Heart left ventricle (tissue), 16 donors: ENCODE measurements at regions not wholly inside any gene's neighbourhood (a gene's known extent, or its start where the extent isn't known, plus 50 kb on each side); places are given as distances from the start of the nearest gene placed in this dataset.

Experiments used
- ATAC-seq, 4 donors: fragments of 200-7000 bp; cut with Tn5 transposase; one replicate each; pipeline ENCODE4 v1.9.1; 2020 to 2022; ENCODE audit warnings: moderate library complexity in 4 of 4, mild to moderate bottlenecking in 3 of 4, moderate number of reproducible peaks in 1 of 4
- DNase-seq, 5 donors: peaks; one replicate each; pipeline ENCODE4 v3.0.0-alpha.2; 2020
- H3K27ac ChIP-seq, 12 donors: fragments of 200-600 bp; sonication (generic) in 4 of 12; one replicate each; pipeline versions ENCODE4 v1.5.0 to v1.8.0; 2016 to 2022; ENCODE audit warnings: mild to moderate bottlenecking in 2 of 12
- H3K27me3 ChIP-seq, 9 donors: fragments of 200-600 bp; sonication (generic) in 2 of 9; one replicate each; pipeline versions ENCODE4 v1.5.1 to v1.8.0; 2016 to 2022; ENCODE audit warnings: mild to moderate bottlenecking in 3 of 9
- H3K36me3 ChIP-seq, 9 donors: fragments of 200-600 bp; sonication (generic) in 2 of 9; one replicate each; pipeline versions ENCODE4 v1.5.0 to v1.8.0; 2018 to 2022; ENCODE audit warnings: mild to moderate bottlenecking in 2 of 9
- H3K4me1 ChIP-seq, 12 donors: fragments of 200-600 bp; sonication (generic) in 4 of 12; one replicate each; pipeline versions ENCODE4 v1.5.0 to v1.8.0; 2016 to 2022; ENCODE audit warnings: mild to moderate bottlenecking in 3 of 12
- H3K4me3 ChIP-seq, 12 donors: fragments of 200-600 bp; sonication (generic) in 4 of 12; one replicate each; pipeline versions ENCODE4 v1.5.0 to v1.8.0; 2017 to 2022; ENCODE audit warnings: mild to moderate bottlenecking in 9 of 12, moderate library complexity in 4 of 12
- H3K9me3 ChIP-seq, 12 donors: fragments of 200-600 bp; sonication (generic) in 4 of 12; one replicate each; pipeline versions ENCODE4 v1.5.0 to v1.8.0; 2016 to 2022; ENCODE audit warnings: mild to moderate bottlenecking in 1 of 12
- CTCF ChIP-seq, 12 donors: fragments of 200-600 bp; sonication (generic) in 4 of 12; IDR thresholded peaks; one replicate each; pipeline versions ENCODE4 v1.5.0 to v1.8.0; 2018 to 2022; ENCODE audit warnings: antibody characterized with exemption in 12 of 12, mild to moderate bottlenecking in 5 of 12
- POLR2A ChIP-seq, 2 donors: fragments of 450-650 bp; IDR thresholded peaks; one replicate each; pipeline ENCODE4 v1.6.1; 2017; ENCODE audit warnings: antibody characterized with exemption in 2 of 2, mild to moderate bottlenecking in 2 of 2, moderate library complexity in 2 of 2
- WGBS, 4 donors: extraction: QIAGEN DNeasy Blood & Tissue Kit in 2 of 4; methylation state at CpG; one replicate each; pipeline versions ENCODE4 v1.1.5 to v1.1.7; 2013 to 2018; 5-methylcytosine and 5-hydroxymethylcytosine counted together
- intact Hi-C, 10 donors: fragments of 100-400 bp; cut with DNase I; formaldehyde crosslinking; loops; one replicate each; pipeline versions ENCODE4 v1.11.1 to v1.14.2; 2022
- donor health status: ischemic (EF 13 %, LVEDD 7.1; RV severe dilation, severe dysfunction).
- donor health status: healthy with polysubstance abuse.
- donor health status: DM: no; HTN: yes; CAD: no.
- donor health status: DM: no; HTN: no; CAD: no.
- donor health status: ischemic (EF 25% LVEDD 6.9; RV normal size, moderate dysfunction).
- donor health status: ischemic (EF 25% LVEDD 5.7; RV mildly dilated, moderate dysfunction).
- donor health status: healthy.
- donor health status: DM: yes; HTN: yes; CAD: no.
- donor health status: ischemic (EF 35%, LVEDD 5.7; RV mildly dilated, moderate dysfunction).
- donor health status: nonischemic (EF 11% LVEDD 7.7; RV severe dilation, severe dysfunction).
- donor health status: DM: yes; HTN: yes; CAD: no.
- donor health status: PGD.
- donor health status: ischemic (EF 29% LVEDD 5.4; RV normal size, mild dysfunction).
- donor health status: nonischemic (EF 23%, LVEDD 6.1; RV moderate dilation, normal function).

- intact Hi-C loops = loop anchor here in 1 of 10 donors (10.0 kb wide), 1 partner anchor 63 kb away; no protein-coding TSS in a partner anchor
- no peaks in the 10 kb centered on the region for H3K9me3 ChIP-seq
- H3K4me3 ChIP-seq = peak overlapping the region in 1 of 12 donors; percentile 23
- H3K36me3 ChIP-seq = no peaks in the 10 kb centered on the region
- peaks cover 0 to 13% (median 0%) of the 10 kb centered on the region in 12 donors for H3K4me1 ChIP-seq
- TF ChIP-seq POLR2A (IDR thresholded peaks at IDR 0.05) = no peak
- TF ChIP-seq CTCF (IDR thresholded peaks at IDR 0.05) = no peak
- ATAC-seq (peak in 1 of 4 donors; percentile 60), DNase-seq (no peak)
- no peaks in the 10 kb centered on the region for H3K27me3 ChIP-seq
- 39 to 53% (median 46%) methylated on average over 6 of the region's 6 CpGs for WGBS, 4 donors
- peak overlapping the region in 1 of 12 donors; percentile 58 for H3K27ac ChIP-seq
These were observed 133.0 kb downstream of the SLC28A3 start for GRCh38 chr9:84207491-84207951.

- intact Hi-C loops = no loop called here
- H3K27ac ChIP-seq = no peak overlapping the region
- WGBS, 4 donors = 62 to 80% (median 66%) methylated on average over 3 of the region's 3 CpGs
- ATAC-seq = no peak
- peaks cover 0 to 6% (median 0%) of the 10 kb centered on the region in 12 donors for H3K4me1 ChIP-seq
- peaks cover 0 to 4% (median 0%) of the 10 kb centered on the region in 12 donors for H3K9me3 ChIP-seq
- DNase-seq = no peak
- H3K4me3 ChIP-seq = no peak overlapping the region
- TF ChIP-seq CTCF (IDR thresholded peaks at IDR 0.05) (no peak), POLR2A (IDR thresholded peaks at IDR 0.05) (no peak)
- H3K27me3 ChIP-seq = no peaks in the 10 kb centered on the region
- H3K36me3 ChIP-seq = no peaks in the 10 kb centered on the region
These were observed 128.3 kb downstream of the SLC28A3 start for GRCh38 chr9:84212246-84212645.

- Histone ChIP-seq H3K4me3 (no peak overlapping the region), H3K36me3 (no peaks in the 10 kb centered on the region), H3K4me1 (peaks cover 0 to 2% (median 0%) of the 10 kb centered on the region in 12 donors), H3K27me3 (no peaks in the 10 kb centered on the region), H3K9me3 (peaks cover 0 to 4% (median 0%) of the 10 kb centered on the region in 12 donors), H3K27ac (no peak overlapping the region)
- DNase-seq (no peak), ATAC-seq (no peak)
- WGBS, 4 donors = 97 to 99% (median 98%) methylated on average over 2 of the region's 2 CpGs
- TF ChIP-seq POLR2A (IDR thresholded peaks at IDR 0.05) (no peak), CTCF (IDR thresholded peaks at IDR 0.05) (no peak)
- intact Hi-C loops = no loop called here
These were observed 127.6 kb downstream of the SLC28A3 start for GRCh38 chr9:84212982-84213381.

- ATAC-seq (no peak), DNase-seq (no peak)
- no peaks in the 10 kb centered on the region for H3K4me1 ChIP-seq
- no peaks in the 10 kb centered on the region for H3K36me3 ChIP-seq
- WGBS, 4 donors = 92 to 98% (median 96%) methylated on average over 2 of the region's 2 CpGs
- no peaks in the 10 kb centered on the region for H3K27me3 ChIP-seq
- H3K4me3 ChIP-seq = no peak overlapping the region
- intact Hi-C loops = no loop called here
- H3K9me3 ChIP-seq = peaks cover 0 to 4% (median 0%) of the 10 kb centered on the region in 12 donors
- TF ChIP-seq POLR2A (IDR thresholded peaks at IDR 0.05) (no peak), CTCF (IDR thresholded peaks at IDR 0.05) (no peak)
- no peak overlapping the region for H3K27ac ChIP-seq
These were observed 124.4 kb downstream of the SLC28A3 start for GRCh38 chr9:84216151-84216550.
